ENCODE measurements at regions not wholly inside any gene's neighbourhood (a gene's known extent, or its start where the extent isn't known, plus 50 kb on each side); places are given as distances from the start of the nearest gene placed in this dataset.

GRCh38 chr17:56661906-56662305, 68.4 kb downstream of the NOG start:
- TF ChIP-seq CTCF (IDR thresholded peaks at IDR 0.05) (no peak), EP300 (IDR thresholded peaks at IDR 0.05) (no peak)

Data from ovary (tissue), 3 donors.